Uterus (tissue), 2 donors: ENCODE measurements at regions not wholly inside any gene's neighbourhood (a gene's known extent, or its start where the extent isn't known, plus 50 kb on each side); places are given as distances from the start of the nearest gene placed in this dataset.

Experiments
- CTCF ChIP-seq, 4 experiments: fragments of 200-600 bp in 2 of 4; fragments of 450-650 bp in 2 of 4; sonication (generic) in 2 of 4; IDR thresholded peaks; one replicate each; pipeline ENCODE4 v1.5.1; 2016 to 2019; ENCODE audit warnings: antibody characterized with exemption in 4 of 4, mild to moderate bottlenecking in 2 of 4, moderate library complexity in 1 of 4
- POLR2A ChIP-seq, 2 donors: fragments of 450-650 bp; IDR thresholded peaks; one replicate each; pipeline ENCODE4 v1.6.1; 2016; ENCODE audit warnings: antibody characterized with exemption in 2 of 2, mild to moderate bottlenecking in 1 of 2, moderate library complexity in 1 of 2

GRCh38 chr9:96057155-96057554, 181.7 kb downstream of the ERCC6L2 start:
- TF ChIP-seq CTCF (IDR thresholded peaks at IDR 0.05) (no peak), POLR2A (IDR thresholded peaks at IDR 0.05) (no peak)
